ENCODE measurements at regions not wholly inside any gene's neighbourhood (a gene's known extent, or its start where the extent isn't known, plus 50 kb on each side); places are given as distances from the start of the nearest gene placed in this dataset.
"Not testable (repeated sequence)": the region's sequence is repeated elsewhere in the genome, so short reads cannot be mapped to it uniquely, and the experiment has no call there.

- intact Hi-C loops (cut with DNase I), result no loop called here
- Histone ChIP-seq H3K27ac (no peak overlapping the region), H3K9me3 (no peaks in the 10 kb centered on the region), H3K27me3 (no peaks in the 10 kb centered on the region), H3K36me3 (no peaks in the 10 kb centered on the region), H3K4me3 (no peak overlapping the region), H3K9ac (ENCODE audit: low read depth in 2 of 2, low read length in 2 of 2) (no peak overlapping the region), H3K4me1 (no peaks in the 10 kb centered on the region)
- TF ChIP-seq, protein P1, sequence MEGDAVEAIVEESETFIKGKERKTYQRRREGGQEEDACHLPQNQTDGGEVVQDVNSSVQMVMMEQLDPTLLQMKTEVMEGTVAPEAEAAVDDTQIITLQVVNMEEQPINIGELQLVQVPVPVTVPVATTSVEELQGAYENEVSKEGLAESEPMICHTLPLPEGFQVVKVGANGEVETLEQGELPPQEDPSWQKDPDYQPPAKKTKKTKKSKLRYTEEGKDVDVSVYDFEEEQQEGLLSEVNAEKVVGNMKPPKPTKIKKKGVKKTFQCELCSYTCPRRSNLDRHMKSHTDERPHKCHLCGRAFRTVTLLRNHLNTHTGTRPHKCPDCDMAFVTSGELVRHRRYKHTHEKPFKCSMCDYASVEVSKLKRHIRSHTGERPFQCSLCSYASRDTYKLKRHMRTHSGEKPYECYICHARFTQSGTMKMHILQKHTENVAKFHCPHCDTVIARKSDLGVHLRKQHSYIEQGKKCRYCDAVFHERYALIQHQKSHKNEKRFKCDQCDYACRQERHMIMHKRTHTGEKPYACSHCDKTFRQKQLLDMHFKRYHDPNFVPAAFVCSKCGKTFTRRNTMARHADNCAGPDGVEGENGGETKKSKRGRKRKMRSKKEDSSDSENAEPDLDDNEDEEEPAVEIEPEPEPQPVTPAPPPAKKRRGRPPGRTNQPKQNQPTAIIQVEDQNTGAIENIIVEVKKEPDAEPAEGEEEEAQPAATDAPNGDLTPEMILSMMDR (IDR thresholded peaks at IDR 0.05), result no peak
- DNase-seq, result no peak
Measured at GRCh38 chr3:8423307-8423706, 78.3 kb upstream of the LMCD1 start.

DNA sequence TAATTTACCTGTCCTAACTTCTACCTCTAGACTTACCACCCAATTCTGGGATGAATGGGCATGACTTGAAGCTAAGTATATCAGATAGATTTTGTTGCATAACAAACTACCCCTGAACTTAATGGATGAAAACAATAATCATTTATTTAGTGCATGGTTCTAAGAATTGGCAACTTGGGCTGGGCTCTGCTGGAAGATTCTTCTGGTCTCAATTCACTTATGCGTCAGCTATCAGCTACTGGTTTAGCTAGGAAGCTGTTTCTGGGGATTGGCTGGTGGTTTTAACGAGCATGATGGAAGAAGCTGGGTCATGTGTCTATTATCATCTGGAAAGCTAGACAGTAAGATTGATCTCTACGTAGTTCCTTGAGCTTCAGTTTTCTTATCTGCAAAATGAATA, 77.3 kb upstream of the LMCD1 start:
- no peaks in the 10 kb centered on the region for H3K36me3 ChIP-seq
- H3K4me1 ChIP-seq, result no peaks in the 10 kb centered on the region
- no peak overlapping the region for H3K4me3 ChIP-seq
- H3K9me3 ChIP-seq, result no peaks in the 10 kb centered on the region
- no peaks in the 10 kb centered on the region for H3K27me3 ChIP-seq
- TF ChIP-seq, protein P1 (IDR thresholded peaks at IDR 0.05), result no peak
- no peak overlapping the region for H3K27ac ChIP-seq
- DNase-seq, result no peak
- intact Hi-C loops (cut with DNase I), result no loop called here
- no peak overlapping the region for H3K9ac ChIP-seq (ENCODE audit: low read depth in 2 of 2, low read length in 2 of 2)

DNA sequence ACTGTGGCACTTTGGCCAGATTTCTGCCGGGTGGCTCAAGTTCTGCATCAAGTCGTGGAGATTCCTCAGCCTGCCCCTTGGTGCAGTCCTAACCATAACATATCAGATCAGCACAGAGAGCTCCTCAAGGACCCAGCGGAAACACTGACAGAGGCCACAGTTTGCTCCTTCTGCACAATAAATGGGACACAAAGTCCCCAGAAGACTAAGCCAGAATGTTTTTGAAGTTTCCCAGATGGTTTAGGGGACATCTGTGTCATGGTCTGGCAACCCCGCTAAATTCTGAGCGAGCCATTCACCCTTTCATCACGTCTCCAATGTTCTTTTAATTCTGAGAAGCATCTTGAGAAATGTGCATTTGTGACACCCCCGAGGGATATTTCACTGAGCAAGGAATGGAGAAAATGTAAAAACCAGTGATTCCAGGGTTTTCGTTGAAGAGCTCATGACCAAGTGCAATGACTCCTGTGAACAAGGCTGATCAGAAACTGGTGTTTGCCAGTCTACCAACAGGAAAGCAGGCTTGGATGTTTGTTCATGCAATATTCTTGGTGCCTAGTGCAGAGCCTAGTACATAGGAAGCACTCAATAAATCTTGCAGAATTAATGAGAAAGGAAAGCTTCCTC, 64.8 kb upstream of the LMCD1 start:
- H3K4me3 ChIP-seq, result no peak overlapping the region
- H3K9ac ChIP-seq (ENCODE audit: low read depth in 2 of 2, low read length in 2 of 2), result no peak overlapping the region
- TF ChIP-seq, protein P1 (IDR thresholded peaks at IDR 0.05), result no peak
- no peak overlapping the region for H3K27ac ChIP-seq
- DNase-seq, result no peak
- no peaks in the 10 kb centered on the region for H3K36me3 ChIP-seq
- intact Hi-C loops (cut with DNase I), result no loop called here
- H3K4me1 ChIP-seq, result no peaks in the 10 kb centered on the region
- no peaks in the 10 kb centered on the region for H3K9me3 ChIP-seq
- H3K27me3 ChIP-seq, result no peaks in the 10 kb centered on the region

DNA sequence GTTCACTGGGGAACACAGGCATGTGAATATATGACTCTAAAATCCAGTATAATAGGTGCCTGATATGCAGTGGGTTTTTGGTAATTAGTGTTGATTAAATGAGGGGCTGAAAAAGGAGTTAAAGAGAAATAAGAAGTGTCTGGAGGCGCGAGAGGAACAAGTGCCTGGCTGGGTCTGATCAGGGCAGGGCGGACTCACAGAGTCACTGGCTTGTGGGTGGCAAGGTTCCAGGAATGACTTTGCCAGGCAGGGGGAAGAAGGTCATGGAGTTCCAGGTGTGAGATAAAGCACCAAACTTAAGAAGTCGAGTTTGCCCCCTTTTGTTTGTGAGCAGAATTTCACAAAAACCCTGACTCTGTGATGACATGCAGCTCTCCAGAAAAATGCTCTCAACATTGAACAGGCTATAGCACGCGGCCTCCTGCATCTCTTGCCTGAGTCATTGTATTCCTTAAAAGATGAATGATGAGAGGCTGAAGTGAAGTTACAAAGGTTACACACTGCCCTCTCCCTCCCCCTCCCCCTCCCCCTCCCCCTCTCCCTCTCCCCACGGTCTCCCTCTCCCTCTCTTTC, 63.0 kb upstream of the LMCD1 start:
- no peak overlapping the region for H3K27ac ChIP-seq
- no peak overlapping the region for H3K4me3 ChIP-seq
- H3K27me3 ChIP-seq, result no peaks in the 10 kb centered on the region
- TF ChIP-seq, protein P1 (IDR thresholded peaks at IDR 0.05), result no peak
- intact Hi-C loops (cut with DNase I), result no loop called here
- no peaks in the 10 kb centered on the region for H3K9me3 ChIP-seq
- no peaks in the 10 kb centered on the region for H3K36me3 ChIP-seq
- no peaks in the 10 kb centered on the region for H3K4me1 ChIP-seq
- H3K9ac ChIP-seq (ENCODE audit: low read depth in 2 of 2, low read length in 2 of 2), result no peak overlapping the region
- DNase-seq, result no peak

- H3K9ac ChIP-seq (ENCODE audit: low read depth in 2 of 2, low read length in 2 of 2); H3K27me3 ChIP-seq; H3K36me3 ChIP-seq; H3K27ac ChIP-seq; DNase-seq; H3K4me3 ChIP-seq; H3K9me3 ChIP-seq; H3K4me1 ChIP-seq: not testable (repeated sequence)
- intact Hi-C loops (cut with DNase I), result loop anchor here (5.0 to 10.0 kb wide), 2 partner anchors 65 to 167 kb away; partner anchors contain the start of gene LMCD1
Measured at GRCh38 chr3:8440142-8440541, 61.5 kb upstream of the LMCD1 start.

DNA sequence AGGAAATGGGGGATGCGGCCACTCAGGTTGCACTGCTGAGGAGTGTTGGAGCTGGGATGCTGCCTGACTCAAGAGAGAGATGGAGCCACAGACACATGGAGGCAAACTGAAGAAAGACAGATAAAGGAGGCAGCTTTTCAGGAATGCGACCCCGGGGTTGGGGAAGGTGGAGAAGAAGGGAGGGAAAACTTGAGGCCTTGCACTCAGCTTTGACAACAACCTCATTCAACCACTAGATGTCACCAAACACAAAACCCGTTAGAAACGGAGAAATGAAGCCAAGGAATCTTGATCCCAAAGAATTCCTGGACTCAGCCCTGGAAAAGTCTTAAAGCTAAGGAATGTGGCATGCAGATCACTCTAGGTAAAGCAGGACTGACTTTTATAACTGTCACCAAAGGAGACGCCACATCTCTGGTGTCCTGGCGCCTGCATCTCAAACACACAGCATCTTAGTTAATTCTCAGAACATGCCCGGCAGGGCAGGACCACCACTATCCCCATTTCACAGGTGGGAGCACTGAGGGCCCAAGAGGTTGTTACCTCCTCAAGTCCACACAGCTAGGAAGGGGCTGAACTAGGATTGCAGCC, 59.6 kb upstream of the LMCD1 start:
- TF ChIP-seq, protein P1 (IDR thresholded peaks at IDR 0.05), result peak; percentile 57
- H3K27ac ChIP-seq, result no peak overlapping the region
- peak; percentile 32 for DNase-seq
- intact Hi-C loops (cut with DNase I), result loop anchor here (2.0 to 10.0 kb wide), 3 partner anchors 63 to 181 kb away; partner anchors contain the start of gene LMCD1
- no peaks in the 10 kb centered on the region for H3K9me3 ChIP-seq
- peaks cover 8% of the 10 kb centered on the region for H3K4me1 ChIP-seq
- no peaks in the 10 kb centered on the region for H3K27me3 ChIP-seq
- H3K36me3 ChIP-seq, result no peaks in the 10 kb centered on the region
- no peak overlapping the region for H3K4me3 ChIP-seq
- H3K9ac ChIP-seq (ENCODE audit: low read depth in 2 of 2, low read length in 2 of 2), result no peak overlapping the region
